SKM-1 (cell line): ENCODE measurements at regions not wholly inside any gene's neighbourhood (a gene's known extent, or its start where the extent isn't known, plus 50 kb on each side); places are given as distances from the start of the nearest gene placed in this dataset.

Source experiments
- DNase-seq: peaks from one replicate; lab custom pipeline; 2025; ENCODE audit not compliant: unreplicated experiment; lab: John Stamatoyannopoulos, UW

DNA sequence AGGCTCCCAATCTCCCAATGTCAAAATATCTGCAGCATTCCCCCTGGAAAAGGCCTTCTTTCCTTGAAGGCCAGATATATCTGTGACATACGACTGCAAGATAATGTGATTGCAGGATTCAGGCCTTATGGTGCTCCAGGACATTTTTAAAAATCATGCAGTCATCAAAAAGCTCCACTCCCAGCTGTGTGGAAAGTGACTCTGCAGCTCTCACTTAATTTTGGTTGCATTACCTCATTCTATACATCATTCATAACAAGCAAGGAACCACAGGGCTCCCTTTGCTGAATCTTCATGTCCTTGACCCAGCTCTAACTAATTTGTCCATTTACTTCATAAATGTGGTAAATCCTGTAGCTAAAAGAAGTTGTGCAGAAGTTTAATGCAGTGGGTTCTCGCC, 386.2 kb upstream of the SLC30A5 start:
- no peak for DNase-seq

DNA sequence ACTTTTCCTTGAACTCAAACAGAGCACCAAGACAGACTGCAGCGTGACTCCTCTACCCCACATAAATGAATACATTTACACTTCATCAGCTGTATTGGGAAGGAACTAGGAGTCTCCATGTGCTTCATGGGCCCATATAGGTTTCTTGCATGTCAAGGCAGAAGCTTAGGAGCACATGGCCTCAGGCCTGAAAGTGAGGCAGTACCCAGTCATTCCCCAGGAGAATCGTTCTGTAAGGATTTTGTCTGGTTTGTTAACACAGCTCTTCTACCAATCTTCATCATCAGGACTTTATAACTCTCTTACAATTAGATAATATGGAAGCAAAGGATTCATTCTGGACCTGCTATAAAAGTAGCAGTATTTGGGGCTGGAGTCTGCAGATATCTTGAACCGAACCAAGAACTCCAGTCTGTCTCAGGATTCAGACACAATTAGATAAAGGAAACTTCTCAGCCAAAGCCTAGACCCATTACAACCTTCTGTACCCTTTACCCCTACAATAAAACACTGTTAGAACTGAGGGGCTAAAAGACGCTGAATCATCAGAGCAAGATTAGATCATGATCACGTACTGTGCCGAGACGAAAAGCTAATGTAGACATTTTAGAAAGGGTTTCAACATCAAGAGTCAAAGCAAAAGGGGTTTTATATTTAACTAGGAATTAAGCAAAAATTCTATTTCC, 385.5 kb upstream of the SLC30A5 start:
- DNase-seq, result no peak

DNA sequence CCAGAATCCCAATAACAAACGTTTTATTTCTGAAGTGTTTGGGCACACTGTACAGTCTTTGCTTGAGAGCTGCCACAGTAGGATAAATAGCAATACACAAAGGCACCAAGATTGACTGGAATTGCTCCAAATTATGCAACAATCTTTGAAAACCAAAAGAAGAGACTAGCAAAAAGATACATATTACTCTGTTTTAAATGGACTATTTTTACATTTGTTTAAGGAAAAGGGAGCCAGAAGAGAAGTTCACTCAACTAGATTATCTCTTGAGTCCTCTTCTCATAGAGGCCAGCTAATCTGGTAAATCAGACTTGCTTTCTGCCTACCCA, 385.0 kb upstream of the SLC30A5 start:
- no peak for DNase-seq

- no peak for DNase-seq
Measured at GRCh38 chr5:68709239-68709638, 384.6 kb upstream of the SLC30A5 start.

GRCh38 chr5:68710514-68710913, 383.3 kb upstream of the SLC30A5 start:
- no peak for DNase-seq

DNA sequence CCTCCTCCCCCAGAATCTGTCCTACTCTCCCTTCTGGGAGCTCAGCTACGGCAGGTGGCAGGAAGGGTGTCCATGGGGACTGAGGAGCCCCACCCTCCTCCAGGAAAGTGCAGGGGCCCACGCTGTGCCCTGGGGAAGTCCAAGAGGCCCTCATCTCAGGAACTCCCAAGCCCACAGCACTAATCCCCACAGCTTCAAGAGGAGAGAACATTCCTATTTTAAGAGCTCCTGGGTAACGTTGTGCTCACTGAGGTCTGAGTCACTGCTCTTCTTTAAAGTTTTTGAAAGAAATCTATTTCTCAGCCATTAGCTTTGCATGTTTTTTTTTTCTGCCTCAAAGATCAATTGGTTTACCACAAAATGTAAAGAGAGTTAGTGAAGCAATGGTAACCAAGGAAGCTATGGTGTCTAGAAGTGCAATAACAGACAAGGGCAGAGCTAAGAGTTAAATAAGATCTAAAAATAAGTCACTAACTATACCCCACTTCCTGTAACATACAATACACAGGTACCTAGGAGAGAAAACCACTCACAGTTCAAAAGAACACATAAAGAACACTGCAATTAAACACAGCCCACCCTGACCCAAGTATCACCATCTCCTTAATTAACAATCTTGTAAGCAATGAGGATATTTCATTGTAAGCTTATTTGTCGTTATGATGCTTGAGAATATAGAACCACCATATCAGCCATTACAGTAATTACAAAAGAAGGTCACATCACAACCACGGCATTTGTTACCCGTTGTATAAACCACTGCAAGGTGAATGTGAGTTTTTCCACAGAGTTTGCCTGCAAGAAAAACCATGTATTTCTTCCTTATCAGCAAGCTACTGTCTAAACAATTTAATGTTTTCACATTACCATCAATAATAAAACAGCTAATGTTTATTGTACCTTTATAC, 382.3 kb upstream of the SLC30A5 start:
- DNase-seq, result no peak

- no peak for DNase-seq
Measured at GRCh38 chr5:68714810-68715209, 379.0 kb upstream of the SLC30A5 start.

DNA sequence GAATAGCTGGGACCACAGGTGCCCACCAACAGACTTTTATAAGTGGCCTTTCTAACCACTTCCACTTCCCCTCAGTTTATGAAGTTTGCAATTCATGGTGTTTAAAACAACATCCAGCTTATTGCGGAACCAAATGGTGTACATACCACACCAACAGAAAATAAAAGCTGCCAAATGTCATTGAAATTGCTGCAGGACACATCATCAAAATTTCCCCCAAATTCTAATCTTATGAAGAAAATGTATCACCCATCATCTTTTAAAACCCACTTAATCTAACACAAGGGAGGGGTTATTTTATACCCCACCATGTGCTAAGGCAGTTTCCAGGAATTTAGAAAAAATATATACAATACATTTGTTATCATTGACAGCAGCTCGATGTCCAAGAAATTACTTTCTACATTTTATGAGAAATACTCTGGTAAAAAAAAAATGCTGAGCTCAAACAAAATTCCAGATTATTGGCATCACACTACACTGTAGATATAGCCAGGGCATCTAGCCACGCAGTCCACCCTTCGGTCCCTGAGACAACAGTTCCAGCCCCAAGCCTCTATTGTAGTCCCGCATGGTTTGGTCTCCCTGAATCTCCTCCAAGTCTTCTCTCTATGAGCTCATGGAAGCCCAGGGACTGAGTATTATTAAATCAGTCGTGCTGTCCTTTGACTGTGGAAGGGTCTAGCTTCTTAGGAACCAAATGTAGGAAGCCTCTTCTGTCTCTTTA, 372.8 kb upstream of the SLC30A5 start:
- no peak for DNase-seq

GRCh38 chr5:68722357-68722756, 371.5 kb upstream of the SLC30A5 start:
- DNase-seq, result no peak

DNA sequence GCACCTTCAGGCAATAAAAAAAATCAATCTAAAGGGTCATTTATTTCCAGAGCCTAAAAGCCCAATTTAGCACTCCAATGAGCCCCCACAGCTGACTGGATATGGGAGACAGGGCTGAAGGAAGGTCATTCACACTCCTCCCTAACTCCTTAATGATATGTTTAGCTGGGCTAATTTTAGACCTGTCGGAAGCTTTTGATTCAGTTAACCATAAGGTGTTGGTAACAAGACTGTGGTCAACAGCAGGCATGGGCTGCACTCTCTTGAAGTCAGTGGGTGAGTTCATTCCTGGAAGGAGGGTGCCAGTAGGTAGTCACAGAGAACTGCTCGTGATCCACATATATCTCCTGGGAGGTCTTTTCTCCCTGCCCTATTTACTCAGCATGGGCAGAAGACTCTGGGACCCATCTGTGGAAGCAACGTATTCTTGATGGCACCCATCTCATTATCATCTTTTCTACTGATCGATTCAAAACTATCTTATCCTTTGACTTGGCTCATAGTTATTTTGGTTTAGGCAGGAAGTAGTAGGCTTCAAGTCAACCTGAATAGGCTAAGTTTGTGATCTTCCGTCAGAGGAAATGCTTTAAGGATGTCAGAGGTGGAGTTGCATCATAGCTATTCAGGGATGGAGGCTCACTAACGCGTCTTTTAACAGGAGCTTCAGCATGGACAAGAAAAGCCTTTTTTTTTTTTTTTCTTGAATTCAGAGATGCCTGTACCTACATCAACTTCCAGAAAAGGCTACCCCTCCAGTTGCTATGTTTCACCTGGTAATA, 367.7 kb upstream of the SLC30A5 start:
- no peak for DNase-seq

DNA sequence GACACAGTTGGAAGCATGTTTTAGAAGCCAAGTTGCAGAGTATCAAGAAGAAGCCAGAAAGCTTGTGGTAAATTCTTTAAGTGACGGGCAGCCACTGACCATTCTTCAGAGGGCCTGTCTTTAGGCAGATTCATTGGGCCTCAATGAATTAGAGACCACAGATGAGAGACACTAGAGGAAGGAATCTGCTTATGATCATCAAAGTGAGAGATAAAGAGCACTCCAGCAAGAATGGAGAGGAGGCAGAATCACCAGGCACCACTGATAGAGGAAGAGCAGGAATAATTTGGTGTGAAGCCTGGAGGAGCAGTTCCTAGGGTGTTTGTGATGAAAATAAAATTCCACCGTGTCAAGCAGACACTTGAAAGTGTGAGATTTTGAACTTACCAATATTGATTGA, 365.9 kb upstream of the SLC30A5 start:
- no peak for DNase-seq

- DNase-seq, result no peak
Measured at GRCh38 chr5:68729678-68730077, 364.1 kb upstream of the SLC30A5 start.

- no peak for DNase-seq
Measured at GRCh38 chr5:68730220-68730978, 363.4 kb upstream of the SLC30A5 start.

GRCh38 chr5:68730979-68731654, 362.7 kb upstream of the SLC30A5 start:
- no peak for DNase-seq

GRCh38 chr5:68732251-68732650, 361.6 kb upstream of the SLC30A5 start:
- no peak for DNase-seq

GRCh38 chr5:68734781-68735180, 359.0 kb upstream of the SLC30A5 start:
- no peak for DNase-seq

- no peak for DNase-seq
Measured at GRCh38 chr5:68738236-68738635, 355.6 kb upstream of the SLC30A5 start.

DNA sequence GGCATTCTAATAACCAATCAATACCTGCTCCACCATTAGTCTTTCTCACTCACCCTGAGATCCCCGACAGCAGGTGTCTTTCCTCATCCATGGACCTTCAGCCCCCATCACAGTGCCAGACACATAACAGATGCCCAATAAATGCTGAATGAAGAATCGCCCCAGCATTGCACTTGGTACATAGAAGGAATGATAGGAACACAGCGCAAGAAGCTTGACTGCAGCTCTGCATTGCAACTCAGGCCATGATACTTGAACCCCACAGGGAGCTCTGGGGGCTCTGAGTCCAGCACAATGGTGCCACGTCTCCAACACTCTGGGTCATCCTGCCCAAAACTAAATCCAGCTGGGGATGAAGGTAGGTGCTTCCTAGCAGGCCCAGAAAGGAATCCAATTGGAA, 355.0 kb upstream of the SLC30A5 start:
- DNase-seq, result no peak

- DNase-seq, result no peak
Measured at GRCh38 chr5:68739752-68740151, 354.1 kb upstream of the SLC30A5 start.
